Sigmoid colon (tissue), 6 donors: ENCODE measurements at regions not wholly inside any gene's neighbourhood (a gene's known extent, or its start where the extent isn't known, plus 50 kb on each side); places are given as distances from the start of the nearest gene placed in this dataset.

Experiments
- DNase-seq: peaks from one replicate; pipeline ENCODE4 v3.0.0-alpha.2; 2019
- H3K27ac ChIP-seq, 4 donors: fragments of 200-600 bp; sonication (generic); one replicate each; pipeline ENCODE4 v1.5.1; 2016 to 2019; ENCODE audit warnings: mild to moderate bottlenecking in 1 of 4
- H3K27me3 ChIP-seq, 3 donors: fragments of 200-600 bp; sonication (generic); one replicate each; pipeline ENCODE4 v1.5.1; 2019; ENCODE audit warnings: mild to moderate bottlenecking in 1 of 3
- H3K36me3 ChIP-seq, 4 donors: fragments of 200-600 bp; sonication (generic); one replicate each; pipeline ENCODE4 v1.5.1; 2016 to 2019
- H3K4me1 ChIP-seq, 4 donors: fragments of 200-600 bp; sonication (generic); one replicate each; pipeline ENCODE4 v1.5.1; 2017 to 2019
- H3K4me3 ChIP-seq, 4 donors: fragments of 200-600 bp; sonication (generic); one replicate each; pipeline ENCODE4 v1.5.1; 2017 to 2019; ENCODE audit warnings: mild to moderate bottlenecking in 2 of 4, moderate library complexity in 1 of 4
- H3K9me3 ChIP-seq, 4 donors: fragments of 200-600 bp in 3 of 4; sonication (generic) in 3 of 4; one replicate each; pipeline versions ENCODE4 v1.5.1 to v1.6.1; 2013 to 2019
- EP300 ChIP-seq, 4 donors: sonication (generic); formaldehyde crosslinking; IDR thresholded peaks; one replicate each; pipeline ENCODE4 v1.6.1; 2017; ENCODE audit warnings: antibody characterized with exemption in 4 of 4
- POLR2A ChIP-seq, 2 donors: fragments of 450-650 bp; IDR thresholded peaks; one replicate each; pipeline ENCODE4 v1.6.1; 2016; ENCODE audit warnings: antibody characterized with exemption in 2 of 2, mild to moderate bottlenecking in 2 of 2, moderate library complexity in 2 of 2
- POLR2AphosphoS5 ChIP-seq, 4 donors: sonication (generic); formaldehyde crosslinking; IDR thresholded peaks; one replicate each; pipeline ENCODE4 v1.6.1; 2017; ENCODE audit warnings: antibody characterized with exemption in 4 of 4
- WGBS, 2 donors: extraction: QIAGEN DNeasy Blood & Tissue Kit; methylation state at CpG; one replicate each; pipeline ENCODE4 v1.1.7; 2013; 5-methylcytosine and 5-hydroxymethylcytosine counted together
- intact Hi-C: fragments of 100-400 bp; cut with DNase I; formaldehyde crosslinking; loops from one replicate; pipeline ENCODE4 v1.15.1; 2023
- TF ChIP-seq, protein P1 (sequence below), 4 experiments: fragments of 450-650 bp in 3 of 4; fragments of 200-600 bp in 1 of 4; IDR thresholded peaks; one replicate each; pipeline ENCODE4 v1.5.1; 2016 to 2019; ENCODE audit warnings: antibody characterized with exemption in 4 of 4, mild to moderate bottlenecking in 3 of 4, moderate library complexity in 2 of 4
- donor health status: healthy with polysubstance abuse.
- donor health status: healthy.

DNA sequence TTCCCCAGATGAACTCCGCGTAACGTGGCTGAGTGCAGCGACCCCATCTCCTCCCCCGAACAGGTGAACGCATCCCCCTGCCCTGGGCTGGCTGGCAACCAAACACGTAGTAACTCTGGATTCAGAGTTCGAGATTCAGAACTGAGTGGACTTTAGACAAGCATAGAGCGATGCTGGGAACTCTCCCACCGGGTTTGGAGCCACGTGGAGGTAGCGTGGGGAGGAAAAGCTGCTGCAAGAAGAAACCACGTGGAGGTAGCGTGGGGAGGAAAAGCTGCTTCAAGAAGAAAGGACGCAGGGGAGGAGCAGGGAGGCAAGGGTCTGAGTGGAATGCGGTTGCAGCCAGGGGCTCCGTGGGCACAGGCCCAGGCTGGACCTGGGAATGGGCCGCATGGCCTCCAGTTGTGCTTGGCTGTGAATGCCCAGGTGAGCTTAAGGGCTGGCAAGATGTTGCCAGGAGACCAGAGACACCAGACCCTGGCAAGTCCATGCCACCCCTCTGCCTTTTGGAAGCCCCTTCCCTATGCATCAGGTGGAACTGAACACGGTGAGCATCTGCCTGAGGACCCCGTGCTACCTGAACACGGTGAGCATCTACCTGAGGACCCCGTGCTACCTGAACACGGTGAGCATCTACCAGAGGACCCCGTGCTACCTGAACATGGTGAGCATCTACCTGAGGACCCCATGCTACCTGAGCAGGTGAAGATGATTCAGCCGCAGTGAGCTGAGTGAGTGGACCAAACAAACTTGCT lies 118.0 kb upstream of the FRMD1 start:
- H3K9me3 ChIP-seq: no peaks in the 10 kb centered on the region
- 71 to 87% methylated on average over 25 of the region's 25 CpGs for WGBS, 2 donors
- DNase-seq: peak; percentile 33

DNA sequence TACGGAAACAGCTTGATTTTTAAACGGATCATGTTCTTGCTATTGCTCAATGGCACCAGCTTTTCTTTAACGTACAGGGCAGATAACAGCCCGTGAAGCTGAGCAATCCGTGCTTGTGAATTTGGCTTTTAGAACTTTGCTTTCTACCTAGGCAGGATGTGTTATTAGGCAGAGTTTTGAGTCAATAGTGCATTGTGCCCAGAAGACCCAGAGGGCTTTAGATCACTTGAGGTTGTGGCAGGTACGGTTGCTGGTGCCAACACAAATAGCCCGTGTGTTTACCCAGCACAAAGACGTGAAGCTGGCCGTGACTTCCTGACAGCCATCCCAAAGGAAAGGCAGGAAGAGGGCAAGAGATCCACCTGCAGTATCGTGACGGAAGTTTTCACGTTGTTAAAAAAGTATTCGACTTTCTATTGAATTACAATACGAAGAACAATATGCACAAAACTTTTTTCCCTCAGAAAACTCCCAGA lies 117.4 kb upstream of the FRMD1 start:
- TF ChIP-seq, protein P1, sequence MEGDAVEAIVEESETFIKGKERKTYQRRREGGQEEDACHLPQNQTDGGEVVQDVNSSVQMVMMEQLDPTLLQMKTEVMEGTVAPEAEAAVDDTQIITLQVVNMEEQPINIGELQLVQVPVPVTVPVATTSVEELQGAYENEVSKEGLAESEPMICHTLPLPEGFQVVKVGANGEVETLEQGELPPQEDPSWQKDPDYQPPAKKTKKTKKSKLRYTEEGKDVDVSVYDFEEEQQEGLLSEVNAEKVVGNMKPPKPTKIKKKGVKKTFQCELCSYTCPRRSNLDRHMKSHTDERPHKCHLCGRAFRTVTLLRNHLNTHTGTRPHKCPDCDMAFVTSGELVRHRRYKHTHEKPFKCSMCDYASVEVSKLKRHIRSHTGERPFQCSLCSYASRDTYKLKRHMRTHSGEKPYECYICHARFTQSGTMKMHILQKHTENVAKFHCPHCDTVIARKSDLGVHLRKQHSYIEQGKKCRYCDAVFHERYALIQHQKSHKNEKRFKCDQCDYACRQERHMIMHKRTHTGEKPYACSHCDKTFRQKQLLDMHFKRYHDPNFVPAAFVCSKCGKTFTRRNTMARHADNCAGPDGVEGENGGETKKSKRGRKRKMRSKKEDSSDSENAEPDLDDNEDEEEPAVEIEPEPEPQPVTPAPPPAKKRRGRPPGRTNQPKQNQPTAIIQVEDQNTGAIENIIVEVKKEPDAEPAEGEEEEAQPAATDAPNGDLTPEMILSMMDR (IDR thresholded peaks at IDR 0.05): no peak
- no peak for TF ChIP-seq POLR2A (IDR thresholded peaks at IDR 0.05)
- no peak for TF ChIP-seq EP300 (IDR thresholded peaks at IDR 0.05)
- intact Hi-C loops: no loop called here
- no peaks in the 10 kb centered on the region for H3K4me1 ChIP-seq
- no peak overlapping the region for H3K27ac ChIP-seq
- WGBS, 2 donors: 12 to 56% methylated on average over 14 of the region's 14 CpGs
- no peak for DNase-seq
- no peaks in the 10 kb centered on the region for H3K27me3 ChIP-seq
- no peaks in the 10 kb centered on the region for H3K36me3 ChIP-seq
- H3K9me3 ChIP-seq: no peaks in the 10 kb centered on the region
- H3K4me3 ChIP-seq: no peak overlapping the region

More for the DNA sequence above, 118.0 kb upstream of the FRMD1 start:
- Histone ChIP-seq H3K36me3 (no peaks in the 10 kb centered on the region), H3K4me3 (no peak overlapping the region), H3K27me3 (no peaks in the 10 kb centered on the region), H3K27ac (no peak overlapping the region), H3K4me1 (no peaks in the 10 kb centered on the region)
- intact Hi-C loops: no loop called here
- TF ChIP-seq, protein P1 (IDR thresholded peaks at IDR 0.05): no peak
- no peak for TF ChIP-seq POLR2AphosphoS5 (IDR thresholded peaks at IDR 0.05)
- no peak for TF ChIP-seq POLR2A (IDR thresholded peaks at IDR 0.05)
- TF ChIP-seq EP300 (IDR thresholded peaks at IDR 0.05): no peak

DNA sequence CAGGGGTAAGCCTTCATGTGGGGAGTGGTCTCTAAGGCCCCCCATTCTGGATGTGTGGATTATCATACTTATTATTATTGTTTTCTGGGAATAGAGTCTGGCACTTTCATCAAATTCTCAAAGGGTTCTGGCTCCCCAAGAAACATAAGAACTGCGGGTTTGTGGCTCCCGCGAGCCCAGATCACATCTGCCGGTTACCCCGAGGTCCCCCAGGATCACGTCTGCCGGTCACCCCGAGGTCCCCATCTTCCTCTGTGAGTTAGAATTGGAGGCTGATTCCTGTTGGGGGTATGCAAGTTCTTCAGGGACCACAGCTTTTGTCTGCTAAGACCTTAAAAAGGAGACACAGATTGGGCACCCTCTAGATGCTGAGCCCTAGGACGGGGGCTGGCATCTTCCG lies 116.7 kb upstream of the FRMD1 start:
- no peak for TF ChIP-seq POLR2AphosphoS5 (IDR thresholded peaks at IDR 0.05)
- TF ChIP-seq, protein P1 (IDR thresholded peaks at IDR 0.05): no peak
- TF ChIP-seq POLR2A (IDR thresholded peaks at IDR 0.05): no peak
- TF ChIP-seq EP300 (IDR thresholded peaks at IDR 0.05): no peak
- intact Hi-C loops: no loop called here
- no peaks in the 10 kb centered on the region for H3K4me1 ChIP-seq
- WGBS, 2 donors: 82 to 88% methylated on average over 10 of the region's 10 CpGs
- H3K27ac ChIP-seq: no peak overlapping the region
- no peaks in the 10 kb centered on the region for H3K27me3 ChIP-seq
- no peaks in the 10 kb centered on the region for H3K36me3 ChIP-seq
- no peaks in the 10 kb centered on the region for H3K9me3 ChIP-seq
- DNase-seq: peak; percentile 32
- H3K4me3 ChIP-seq: no peak overlapping the region

DNA sequence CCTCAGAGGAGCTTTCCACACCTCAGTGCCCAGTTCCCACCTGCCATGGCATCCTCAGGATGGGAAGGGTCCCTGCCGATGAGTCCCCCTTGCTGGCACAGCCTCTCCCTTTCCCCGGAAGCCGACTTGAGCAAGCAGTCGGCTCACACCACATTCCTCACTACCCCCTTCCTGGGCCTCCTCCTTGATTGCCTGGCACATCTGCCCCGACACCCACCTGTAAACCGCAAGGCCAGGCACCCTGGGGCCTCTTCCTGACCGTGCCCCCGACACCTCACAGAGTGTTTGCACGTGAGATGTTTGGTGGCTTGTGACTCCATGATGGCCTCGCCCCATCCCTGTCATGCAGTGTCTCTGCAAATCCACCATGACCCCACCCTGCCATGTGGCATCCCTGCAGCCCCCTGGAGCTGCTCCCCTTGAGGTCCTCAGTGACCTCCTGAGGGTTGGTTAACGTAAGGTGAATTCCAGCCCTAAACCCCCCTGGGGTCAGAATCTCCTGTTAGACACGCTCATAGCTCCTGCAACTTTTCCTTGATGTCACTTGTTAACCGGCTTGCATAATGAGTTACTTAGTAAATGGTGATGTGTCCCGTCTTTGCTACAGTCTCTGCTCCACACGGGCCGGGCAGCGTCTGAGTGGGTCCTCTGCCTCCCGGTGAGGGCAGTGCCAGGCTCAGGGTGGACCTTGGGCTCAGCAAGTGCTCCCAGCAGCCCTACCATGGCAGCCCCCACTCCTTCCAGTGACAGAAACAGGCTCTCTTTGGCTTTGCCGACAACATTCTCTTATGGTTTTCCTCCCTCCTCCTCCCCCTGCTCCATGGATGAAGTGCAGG lies 115.9 kb upstream of the FRMD1 start:
- Histone ChIP-seq H3K27ac (no peak overlapping the region), H3K4me3 (no peak overlapping the region), H3K27me3 (no peaks in the 10 kb centered on the region), H3K4me1 (no peaks in the 10 kb centered on the region), H3K9me3 (no peaks in the 10 kb centered on the region), H3K36me3 (no peaks in the 10 kb centered on the region)
- WGBS, 2 donors: 77 to 87% methylated on average over 19 of the region's 19 CpGs
- DNase-seq: peak; percentile 63
- TF ChIP-seq, protein P1 (IDR thresholded peaks at IDR 0.05): no peak
- TF ChIP-seq EP300 (IDR thresholded peaks at IDR 0.05): no peak
- no peak for TF ChIP-seq POLR2AphosphoS5 (IDR thresholded peaks at IDR 0.05)
- no peak for TF ChIP-seq POLR2A (IDR thresholded peaks at IDR 0.05)
- intact Hi-C loops: no loop called here
